Choroid plexus epithelial cell (primary cell): ENCODE measurements at regions not wholly inside any gene's neighbourhood (a gene's known extent, or its start where the extent isn't known, plus 50 kb on each side); places are given as distances from the start of the nearest gene placed in this dataset.

Source experiments
- DNase-seq: peaks from one replicate; pipeline ENCODE4 v3.0.0-alpha.2; 2010; ENCODE audit warnings: low read depth
- H3K4me3 ChIP-seq: 2 replicates; pipeline ENCODE4 v1.5.1; 2011; ENCODE audit warnings: low read depth, mild to moderate bottlenecking, control low read depth, low read length, moderate library complexity
- TF ChIP-seq, protein P1 (sequence below): conservative IDR thresholded peaks from 2 replicates; pipeline ENCODE4 v1.5.1; 2011; ENCODE audit warnings: low read depth, mild to moderate bottlenecking, control low read depth, inconsistent platforms, low read length, moderate library complexity

GRCh38 chr9:134996591-134997530, 79.1 kb upstream of the FCN1 start:
- TF ChIP-seq, protein P1, sequence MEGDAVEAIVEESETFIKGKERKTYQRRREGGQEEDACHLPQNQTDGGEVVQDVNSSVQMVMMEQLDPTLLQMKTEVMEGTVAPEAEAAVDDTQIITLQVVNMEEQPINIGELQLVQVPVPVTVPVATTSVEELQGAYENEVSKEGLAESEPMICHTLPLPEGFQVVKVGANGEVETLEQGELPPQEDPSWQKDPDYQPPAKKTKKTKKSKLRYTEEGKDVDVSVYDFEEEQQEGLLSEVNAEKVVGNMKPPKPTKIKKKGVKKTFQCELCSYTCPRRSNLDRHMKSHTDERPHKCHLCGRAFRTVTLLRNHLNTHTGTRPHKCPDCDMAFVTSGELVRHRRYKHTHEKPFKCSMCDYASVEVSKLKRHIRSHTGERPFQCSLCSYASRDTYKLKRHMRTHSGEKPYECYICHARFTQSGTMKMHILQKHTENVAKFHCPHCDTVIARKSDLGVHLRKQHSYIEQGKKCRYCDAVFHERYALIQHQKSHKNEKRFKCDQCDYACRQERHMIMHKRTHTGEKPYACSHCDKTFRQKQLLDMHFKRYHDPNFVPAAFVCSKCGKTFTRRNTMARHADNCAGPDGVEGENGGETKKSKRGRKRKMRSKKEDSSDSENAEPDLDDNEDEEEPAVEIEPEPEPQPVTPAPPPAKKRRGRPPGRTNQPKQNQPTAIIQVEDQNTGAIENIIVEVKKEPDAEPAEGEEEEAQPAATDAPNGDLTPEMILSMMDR: no peak
- no peak overlapping the region for H3K4me3 ChIP-seq
- no peak for DNase-seq

DNA sequence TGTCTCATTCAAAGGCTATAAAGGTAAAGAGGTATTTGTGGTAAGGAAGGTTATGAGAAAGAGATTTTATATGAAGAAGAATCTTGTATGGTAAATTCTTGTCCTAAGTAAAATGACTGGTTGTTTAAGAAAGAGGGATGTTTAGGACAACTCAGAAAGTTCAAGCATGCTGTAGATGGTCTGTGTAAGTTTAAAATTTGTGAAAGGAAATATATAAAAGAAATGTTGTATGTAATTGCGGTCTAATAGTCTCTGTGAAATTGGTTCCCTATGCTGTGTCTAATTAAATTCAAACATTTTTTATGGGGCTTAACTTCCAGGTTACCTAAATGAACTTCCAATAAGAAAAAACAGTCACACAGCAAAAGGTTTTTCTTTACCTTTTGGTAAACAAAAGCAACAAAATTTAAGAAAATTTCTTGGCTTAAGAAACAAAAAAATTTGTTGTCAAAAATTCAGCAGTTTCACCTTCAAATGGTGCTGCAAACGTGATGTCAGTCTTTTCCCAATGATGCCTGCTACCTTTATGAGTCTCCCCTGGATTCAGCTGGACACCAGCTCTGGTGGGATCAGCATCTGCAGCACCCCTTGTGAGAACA, 83.0 kb upstream of the FCN1 start:
- TF ChIP-seq, protein P1: no peak
- DNase-seq: peak; percentile 4
- no peak overlapping the region for H3K4me3 ChIP-seq

DNA sequence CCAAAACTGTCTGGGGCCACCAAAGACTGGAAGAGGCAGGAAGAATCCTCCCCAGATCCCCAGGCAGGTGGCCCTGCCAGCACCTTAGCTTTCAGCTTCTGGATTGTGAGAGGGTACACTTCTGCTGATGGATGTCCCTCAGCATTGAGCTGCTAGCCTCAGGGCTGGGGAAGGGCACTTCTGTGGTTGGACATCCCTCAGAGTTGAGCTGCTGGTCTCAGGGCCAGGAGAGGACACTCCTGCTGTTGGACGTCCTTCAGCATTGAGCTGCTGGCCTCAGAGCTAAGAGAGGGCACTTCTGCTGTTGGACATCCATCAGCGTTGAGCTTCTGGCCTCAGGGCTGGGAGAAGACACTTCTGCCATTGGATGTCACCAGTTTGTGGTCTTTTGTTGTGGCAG, 83.8 kb upstream of the FCN1 start:
- no peak for DNase-seq
- no peak overlapping the region for H3K4me3 ChIP-seq
- TF ChIP-seq, protein P1: no peak

GRCh38 chr9:135002336-135002735, 84.6 kb upstream of the FCN1 start:
- TF ChIP-seq, protein P1: no peak
- no peak for DNase-seq
- H3K4me3 ChIP-seq: no peak overlapping the region

DNA sequence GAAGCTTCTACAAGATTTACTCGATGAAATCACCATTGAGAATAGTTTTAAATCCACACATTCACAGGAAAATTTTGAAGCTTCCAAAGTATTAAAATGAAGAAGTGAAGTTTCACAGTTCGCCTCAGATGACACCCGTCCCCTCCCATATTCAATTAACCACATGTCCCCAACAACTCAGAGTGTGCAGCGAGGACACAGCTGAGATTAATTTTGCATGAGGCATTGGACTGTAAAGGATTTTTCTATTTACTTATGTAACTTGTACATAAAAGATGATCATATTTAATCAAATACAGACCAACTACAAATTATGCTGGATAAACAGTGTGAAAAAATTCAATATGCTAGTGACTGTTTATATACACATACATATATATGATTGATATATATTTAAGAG, 84.7 kb upstream of the OLFM1 start:
- TF ChIP-seq, protein P1: no peak
- H3K4me3 ChIP-seq: no peak overlapping the region
- no peak for DNase-seq

- DNase-seq: no peak
- TF ChIP-seq, protein P1: no peak
- no peak overlapping the region for H3K4me3 ChIP-seq
These were observed 82.7 kb upstream of the OLFM1 start for GRCh38 chr9:135004772-135005171.
